ENCODE measurements at regions not wholly inside any gene's neighbourhood (a gene's known extent, or its start where the extent isn't known, plus 50 kb on each side); places are given as distances from the start of the nearest gene placed in this dataset.

DNA sequence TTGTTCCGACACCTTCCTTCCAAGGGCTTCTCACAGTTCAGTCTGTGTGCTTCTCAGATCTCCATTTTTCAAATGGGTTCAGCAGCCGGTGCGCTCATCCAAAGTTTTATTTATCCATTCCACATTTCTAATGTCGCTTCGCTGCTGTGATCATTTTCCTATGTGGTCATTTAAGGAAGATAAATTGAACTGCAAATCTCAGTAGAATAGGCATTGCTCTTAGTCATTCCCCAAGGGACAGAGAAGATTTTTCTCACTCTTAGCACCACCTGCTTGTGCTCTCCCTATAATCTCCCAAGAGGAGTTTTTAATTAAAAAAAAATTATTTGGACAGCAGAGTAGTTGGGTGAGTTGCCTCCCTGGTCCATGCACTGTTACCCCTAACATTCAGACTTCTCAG is 278.9 kb upstream of the GATB start:
- Mint-ChIP-seq H3K4me1 (no peaks in the 10 kb centered on the region), H3K9me3 (ENCODE audit: insufficient read depth) (peaks cover 2% of the 10 kb centered on the region), H3K4me3 (no peak overlapping the region), H3K27me3 (peaks cover 23% of the 10 kb centered on the region), H3K27ac (no peak overlapping the region)
- H3K27me3 ChIP-seq (replicated peaks in 1 of 4; ENCODE audit: control extremely low read depth in 1 of 4, control insufficient read depth in 3 of 4, insufficient read depth in 4 of 4, low read length in 3 of 4): peaks cover 0 to 7% (median 0%) of the 10 kb centered on the region in 4 experiments
- H3K9ac ChIP-seq (ENCODE audit: low read length): no peak overlapping the region
- H3K4me3 ChIP-seq (ENCODE audit: control extremely low read depth in 1 of 5, extremely low read depth in 1 of 5, insufficient read depth in 1 of 5, low read depth in 2 of 5, low read length in 4 of 5): no peak overlapping the region
- H3K27ac ChIP-seq (ENCODE audit: low read length in 2 of 2): no peak overlapping the region
- TF ChIP-seq CTCF (IDR thresholded peaks at IDR 0.05): no peak
- TF ChIP-seq EZH2 (IDR thresholded peaks at IDR 0.05; ENCODE audit: borderline replicate concordance, insufficient read depth, low read depth, low read length, poor library complexity, severe bottlenecking): no peak
- H4K20me1 ChIP-seq (ENCODE audit: control insufficient read depth, insufficient read depth, low read length, poor library complexity, severe bottlenecking): no peaks in the 10 kb centered on the region
- no peaks in the 10 kb centered on the region for H3K9me3 ChIP-seq (ENCODE audit: control extremely low read depth in 1 of 3, control insufficient read depth in 2 of 3, insufficient read depth in 1 of 3, low read length in 2 of 3)
- DNase-seq (no peak), ATAC-seq (ENCODE audit: low read depth) (no peak)
- ChIA-PET CTCF (interaction anchor here (0.7 kb wide), 1 partner anchor 346 kb away, joined by 3 read pairs; no protein-coding TSS in a partner anchor), POLR2A (no interaction called here)
- no peaks in the 10 kb centered on the region for H3K36me3 ChIP-seq (replicated peaks in 1 of 2; ENCODE audit: control extremely low read depth in 1 of 2, control insufficient read depth in 1 of 2, extremely low read depth in 1 of 2, insufficient read depth in 2 of 2, low read length in 1 of 2)
- H3K79me2 ChIP-seq (ENCODE audit: control insufficient read depth, insufficient read depth, low read length): no peaks in the 10 kb centered on the region
- H3K4me1 ChIP-seq (ENCODE audit: control insufficient read depth in 2 of 2, insufficient read depth in 2 of 2, low read length in 2 of 2): peaks cover 0 to 5% of the 10 kb centered on the region in 2 donors
- no peak overlapping the region for H2AFZ ChIP-seq (ENCODE audit: insufficient read depth, low read depth, low read length, poor library complexity, severe bottlenecking)
- WGBS (ENCODE audit: insufficient coverage): 100% methylated on average over 1 of the region's 5 CpGs
- H3K4me2 ChIP-seq (replicated peaks; ENCODE audit: low read depth, low read length, poor library complexity, severe bottlenecking): no peak overlapping the region
- intact Hi-C loops (cut with micrococcal nuclease): no loop called here

GRCh38 chr4:152039023-152039481 is 278.2 kb upstream of the GATB start:
- H3K27me3 Mint-ChIP-seq: peaks cover 17% of the 10 kb centered on the region
- DNase-seq: no peak
- Histone ChIP-seq H2AFZ (ENCODE audit: insufficient read depth, low read depth, low read length, poor library complexity, severe bottlenecking) (no peak overlapping the region), H3K79me2 (ENCODE audit: control insufficient read depth, insufficient read depth, low read length) (no peaks in the 10 kb centered on the region), H3K4me2 (replicated peaks; ENCODE audit: low read depth, low read length, poor library complexity, severe bottlenecking) (no peak overlapping the region), H4K20me1 (ENCODE audit: control insufficient read depth, insufficient read depth, low read length, poor library complexity, severe bottlenecking) (no peaks in the 10 kb centered on the region), H3K9me3 (ENCODE audit: control extremely low read depth in 1 of 3, control insufficient read depth in 2 of 3, insufficient read depth in 1 of 3, low read length in 2 of 3) (no peaks in the 10 kb centered on the region), H3K27me3 (replicated peaks in 1 of 4; ENCODE audit: control extremely low read depth in 1 of 4, control insufficient read depth in 3 of 4, insufficient read depth in 4 of 4, low read length in 3 of 4) (peaks cover 0 to 4% (median 0%) of the 10 kb centered on the region in 4 experiments), H3K9ac (ENCODE audit: low read length) (no peak overlapping the region), H3K36me3 (replicated peaks in 1 of 2; ENCODE audit: control extremely low read depth in 1 of 2, control insufficient read depth in 1 of 2, extremely low read depth in 1 of 2, insufficient read depth in 2 of 2, low read length in 1 of 2) (no peaks in the 10 kb centered on the region), H3K27ac (ENCODE audit: low read length in 2 of 2) (no peak overlapping the region), H3K4me3 (ENCODE audit: control extremely low read depth in 1 of 5, extremely low read depth in 1 of 5, insufficient read depth in 1 of 5, low read depth in 2 of 5, low read length in 4 of 5) (no peak overlapping the region), H3K4me1 (ENCODE audit: control insufficient read depth in 2 of 2, insufficient read depth in 2 of 2, low read length in 2 of 2) (peaks cover 0 to 5% of the 10 kb centered on the region in 2 donors)
- ATAC-seq (ENCODE audit: low read depth): no peak
- H3K4me3 Mint-ChIP-seq: no peak overlapping the region
- intact Hi-C loops (cut with micrococcal nuclease): no loop called here
- ChIA-PET POLR2A (no interaction called here), CTCF (no interaction called here)
- no peak overlapping the region for H3K27ac Mint-ChIP-seq
- 93% methylated on average over 11 of the region's 11 CpGs for WGBS (ENCODE audit: insufficient coverage)
- no peak for TF ChIP-seq EZH2 (IDR thresholded peaks at IDR 0.05; ENCODE audit: borderline replicate concordance, insufficient read depth, low read depth, low read length, poor library complexity, severe bottlenecking)
- H3K9me3 Mint-ChIP-seq (ENCODE audit: insufficient read depth): peaks cover 2% of the 10 kb centered on the region
- no peaks in the 10 kb centered on the region for H3K4me1 Mint-ChIP-seq

All from B cell (primary cell).